ENCODE measurements at regions not wholly inside any gene's neighbourhood (a gene's known extent, or its start where the extent isn't known, plus 50 kb on each side); places are given as distances from the start of the nearest gene placed in this dataset.

- ATAC-seq, result no peak
- intact Hi-C loops (cut with DNase I, micrococcal nuclease), result no loop called here
- H3K4me1 ChIP-seq (ENCODE audit: low read depth), result no peaks in the 10 kb centered on the region
- TF ChIP-seq CTCF (IDR thresholded peaks at IDR 0.05), result no peak
- no peak overlapping the region for H3K4me3 ChIP-seq
- no peak for DNase-seq
- H3K36me3 ChIP-seq (ENCODE audit: low read depth), result no peaks in the 10 kb centered on the region
- H3K9me3 ChIP-seq, result no peaks in the 10 kb centered on the region
Measured at GRCh38 chr10:9501944-9502343, 1447.5 kb downstream of the GATA3 start.

- TF ChIP-seq CTCF (IDR thresholded peaks at IDR 0.05), result no peak
- intact Hi-C loops (cut with DNase I, micrococcal nuclease), result no loop called here
- ATAC-seq, result no peak
Measured at GRCh38 chr10:9504227-9504626, 1449.7 kb downstream of the GATA3 start.

GRCh38 chr10:9505546-9505945 is 1451.1 kb downstream of the GATA3 start:
- DNase-seq, result no peak
- ATAC-seq, result no peak
- Histone ChIP-seq H3K36me3 (ENCODE audit: low read depth) (no peaks in the 10 kb centered on the region), H3K4me1 (ENCODE audit: low read depth) (no peaks in the 10 kb centered on the region), H3K4me3 (no peak overlapping the region), H3K9me3 (peaks cover 2% of the 10 kb centered on the region)
- no peak for TF ChIP-seq CTCF (IDR thresholded peaks at IDR 0.05)
- intact Hi-C loops (cut with DNase I, micrococcal nuclease), result no loop called here

More at GRCh38 chr10:9504227-9504626, 1449.7 kb downstream of the GATA3 start:
- no peak for DNase-seq
- Histone ChIP-seq H3K4me3 (no peak overlapping the region), H3K9me3 (peaks cover 2% of the 10 kb centered on the region), H3K4me1 (ENCODE audit: low read depth) (no peaks in the 10 kb centered on the region), H3K36me3 (ENCODE audit: low read depth) (no peaks in the 10 kb centered on the region)

GRCh38 chr10:9508606-9509005 is 1454.1 kb downstream of the GATA3 start:
- no peaks in the 10 kb centered on the region for H3K36me3 ChIP-seq (ENCODE audit: low read depth)
- ATAC-seq, result no peak
- no peak for TF ChIP-seq CTCF (IDR thresholded peaks at IDR 0.05)
- peaks cover 2% of the 10 kb centered on the region for H3K9me3 ChIP-seq
- DNase-seq, result no peak
- H3K4me3 ChIP-seq, result no peak overlapping the region
- H3K4me1 ChIP-seq (ENCODE audit: low read depth), result no peaks in the 10 kb centered on the region
- intact Hi-C loops (cut with DNase I, micrococcal nuclease), result no loop called here

GRCh38 chr10:9510626-9511025 is 1456.1 kb downstream of the GATA3 start:
- no peak for DNase-seq
- TF ChIP-seq CTCF (IDR thresholded peaks at IDR 0.05), result no peak
- Histone ChIP-seq H3K9me3 (peaks cover 2% of the 10 kb centered on the region), H3K36me3 (ENCODE audit: low read depth) (no peaks in the 10 kb centered on the region), H3K4me1 (ENCODE audit: low read depth) (no peaks in the 10 kb centered on the region), H3K4me3 (no peak overlapping the region)
- intact Hi-C loops (cut with DNase I, micrococcal nuclease), result no loop called here
- ATAC-seq, result no peak

- Histone ChIP-seq H3K36me3 (ENCODE audit: low read depth) (no peaks in the 10 kb centered on the region), H3K9me3 (peaks cover 4% of the 10 kb centered on the region), H3K4me3 (no peak overlapping the region), H3K4me1 (ENCODE audit: low read depth) (no peaks in the 10 kb centered on the region)
- no peak for ATAC-seq
- no peak for DNase-seq
- intact Hi-C loops (cut with DNase I, micrococcal nuclease), result no loop called here
- no peak for TF ChIP-seq CTCF (IDR thresholded peaks at IDR 0.05)
Measured at GRCh38 chr10:9515922-9516321, 1461.4 kb downstream of the GATA3 start.

All from mucosa of descending colon (tissue), 3 donors.